Activated CD8-positive, alpha-beta T cell treated with anti-CD3 and anti-CD28 coated beads for 36 hours (primary cell): ENCODE measurements at regions not wholly inside any gene's neighbourhood (a gene's known extent, or its start where the extent isn't known, plus 50 kb on each side); places are given as distances from the start of the nearest gene placed in this dataset.

Experiments
- ATAC-seq: fragments of 200-7000 bp; cut with Tn5 transposase; one replicate; pipeline ENCODE4 v1.10.0; 2021; ENCODE audit warnings: mild to moderate bottlenecking, moderate library complexity
- CTCF ChIA-PET: fragments of 350-600 bp; sonication (Branson Sonifier 250); formaldehyde crosslinking; loops from one replicate; lab custom pipeline; 2021; ENCODE audit warnings: antibody characterized with exemption; lab: Charles Lee
- POLR2A ChIA-PET: fragments of 350-600 bp; sonication (Branson Sonifier 250); formaldehyde crosslinking; loops from one replicate; lab custom pipeline; 2021; ENCODE audit warnings: antibody characterized with exemption; lab: Charles Lee
- DNase-seq: peaks from one replicate; pipeline ENCODE4 v3.0.0-alpha.2; 2020
- H3K27ac Mint-ChIP-seq: one replicate; pipeline ENCODE4 v1.8.0; 2021; ENCODE audit warnings: mild to moderate bottlenecking, mixed read lengths
- H3K27me3 Mint-ChIP-seq: one replicate; pipeline ENCODE4 v1.8.0; 2021; ENCODE audit warnings: mixed read lengths
- H3K36me3 Mint-ChIP-seq: one replicate; pipeline ENCODE4 v1.8.0; 2021; ENCODE audit warnings: low read depth, mixed read lengths
- H3K4me1 Mint-ChIP-seq: one replicate; pipeline ENCODE4 v1.8.0; 2021; ENCODE audit warnings: low read depth, mixed read lengths
- H3K4me3 Mint-ChIP-seq: one replicate; pipeline ENCODE4 v1.8.0; 2021; ENCODE audit warnings: mild to moderate bottlenecking, moderate library complexity, mixed read lengths
- H3K9me3 Mint-ChIP-seq: one replicate; pipeline ENCODE4 v1.8.0; 2021; ENCODE audit warnings: mixed read lengths
- intact Hi-C: fragments of 100-400 bp; cut with micrococcal nuclease; formaldehyde crosslinking; loops from one replicate; pipeline ENCODE4 v1.10.0; 2022
- TF ChIP-seq, protein P1 (sequence below): fragments of 200-600 bp; IDR thresholded peaks from one replicate; pipeline ENCODE4 v1.8.0; 2022; ENCODE audit warnings: antibody characterized with exemption, mild to moderate bottlenecking

DNA sequence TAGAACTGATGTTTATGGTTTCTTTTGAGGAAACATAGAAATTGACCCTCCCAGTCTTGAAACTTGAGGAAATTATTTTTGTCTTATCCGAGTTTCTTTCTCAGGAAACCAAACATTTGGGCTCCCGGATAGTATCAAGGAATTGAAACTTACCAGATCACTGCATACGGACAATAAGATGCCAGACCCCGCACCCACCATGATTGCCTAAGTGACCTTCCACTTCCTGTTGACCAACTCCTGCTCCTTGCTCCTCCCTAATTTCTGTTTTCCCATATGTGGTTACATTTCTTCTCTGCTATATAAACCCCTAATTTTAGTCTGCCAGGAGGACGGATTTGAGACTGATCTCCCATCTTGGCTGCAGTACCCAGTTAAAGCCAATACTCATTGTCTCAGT is 118.4 kb upstream of the TPRG1 start:
- POLR2A ChIA-PET, result interaction anchor here (1.6 kb wide), 1 partner anchor 12 kb away, joined by 3 read pairs; no protein-coding TSS in a partner anchor
- TF ChIP-seq, protein P1, sequence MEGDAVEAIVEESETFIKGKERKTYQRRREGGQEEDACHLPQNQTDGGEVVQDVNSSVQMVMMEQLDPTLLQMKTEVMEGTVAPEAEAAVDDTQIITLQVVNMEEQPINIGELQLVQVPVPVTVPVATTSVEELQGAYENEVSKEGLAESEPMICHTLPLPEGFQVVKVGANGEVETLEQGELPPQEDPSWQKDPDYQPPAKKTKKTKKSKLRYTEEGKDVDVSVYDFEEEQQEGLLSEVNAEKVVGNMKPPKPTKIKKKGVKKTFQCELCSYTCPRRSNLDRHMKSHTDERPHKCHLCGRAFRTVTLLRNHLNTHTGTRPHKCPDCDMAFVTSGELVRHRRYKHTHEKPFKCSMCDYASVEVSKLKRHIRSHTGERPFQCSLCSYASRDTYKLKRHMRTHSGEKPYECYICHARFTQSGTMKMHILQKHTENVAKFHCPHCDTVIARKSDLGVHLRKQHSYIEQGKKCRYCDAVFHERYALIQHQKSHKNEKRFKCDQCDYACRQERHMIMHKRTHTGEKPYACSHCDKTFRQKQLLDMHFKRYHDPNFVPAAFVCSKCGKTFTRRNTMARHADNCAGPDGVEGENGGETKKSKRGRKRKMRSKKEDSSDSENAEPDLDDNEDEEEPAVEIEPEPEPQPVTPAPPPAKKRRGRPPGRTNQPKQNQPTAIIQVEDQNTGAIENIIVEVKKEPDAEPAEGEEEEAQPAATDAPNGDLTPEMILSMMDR, result no peak
- CTCF ChIA-PET, result interaction anchor here (6.5 kb wide), 1 partner anchor 13 kb away, joined by 53 read pairs; no protein-coding TSS in a partner anchor
- Mint-ChIP-seq H3K9me3 (no peaks in the 10 kb centered on the region), H3K36me3 (no peaks in the 10 kb centered on the region), H3K27me3 (peaks cover 5% of the 10 kb centered on the region), H3K27ac (no peak overlapping the region), H3K4me1 (peaks cover 17% of the 10 kb centered on the region), H3K4me3 (no peak overlapping the region)
- DNase-seq (no peak), ATAC-seq (no peak)
- intact Hi-C loops, result no loop called here

DNA sequence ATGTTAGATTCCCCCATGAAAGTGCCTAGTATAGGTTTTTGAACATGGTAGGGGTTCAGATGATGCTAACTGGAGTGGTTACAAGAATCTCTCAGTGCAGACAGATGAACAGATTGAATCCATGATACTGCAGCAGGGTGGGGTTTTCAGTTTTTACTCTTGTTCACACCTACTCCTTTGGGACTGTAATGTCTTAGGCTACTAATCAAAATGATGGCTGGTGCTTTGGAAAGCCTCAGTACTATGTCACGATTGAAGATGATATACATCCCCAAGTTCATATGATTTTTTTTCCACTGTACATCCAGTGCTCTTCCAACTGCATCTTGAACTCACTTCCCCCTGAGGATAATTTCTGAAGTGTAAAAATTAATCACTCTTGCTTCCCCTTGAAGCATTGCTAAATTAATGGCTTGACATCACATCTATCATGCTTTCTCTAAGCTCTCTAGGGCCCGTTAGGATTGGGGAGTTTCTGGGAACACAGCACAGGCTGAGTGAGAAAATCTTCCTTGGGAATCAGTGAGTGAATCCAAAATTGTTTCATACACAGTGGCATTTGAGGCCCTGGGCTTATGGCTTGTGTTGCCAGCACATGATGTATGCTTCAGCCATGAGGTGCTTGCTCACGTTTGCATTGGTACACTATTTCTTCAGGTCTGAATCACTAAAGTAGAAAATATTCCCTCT is 115.0 kb upstream of the TPRG1 start:
- Mint-ChIP-seq H3K27ac (no peak overlapping the region), H3K4me1 (peaks cover 3% of the 10 kb centered on the region), H3K4me3 (no peak overlapping the region), H3K27me3 (peaks cover 5% of the 10 kb centered on the region), H3K36me3 (no peaks in the 10 kb centered on the region), H3K9me3 (peaks cover under 1% of the 10 kb centered on the region)
- ChIA-PET CTCF (no interaction called here), POLR2A (no interaction called here)
- DNase-seq (no peak), ATAC-seq (no peak)
- intact Hi-C loops, result no loop called here
- TF ChIP-seq, protein P1, result no peak

DNA sequence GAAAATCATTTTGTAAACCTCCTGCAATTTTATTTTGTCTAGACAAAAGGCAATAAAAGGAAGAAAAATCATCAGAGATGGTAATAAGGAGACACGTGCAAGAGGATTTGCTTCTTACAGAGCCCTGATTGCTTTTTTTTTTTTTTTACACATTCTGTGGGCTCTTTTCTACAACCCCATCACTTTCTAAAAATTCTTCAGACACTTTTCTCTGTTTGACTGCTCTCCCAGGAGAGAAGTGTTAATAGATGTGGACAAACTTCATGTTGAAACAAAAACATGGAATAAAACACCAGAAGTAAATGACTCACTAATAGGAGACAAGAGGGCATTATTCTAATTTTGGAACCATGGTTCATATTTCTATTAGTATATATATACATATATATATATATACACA is 114.4 kb upstream of the TPRG1 start:
- ChIA-PET CTCF (no interaction called here), POLR2A (no interaction called here)
- intact Hi-C loops, result no loop called here
- Mint-ChIP-seq H3K4me3 (no peak overlapping the region), H3K27me3 (peaks cover 3% of the 10 kb centered on the region), H3K4me1 (peaks cover 3% of the 10 kb centered on the region), H3K9me3 (peaks cover 4% of the 10 kb centered on the region), H3K36me3 (no peaks in the 10 kb centered on the region), H3K27ac (no peak overlapping the region)
- DNase-seq (no peak), ATAC-seq (no peak)
- TF ChIP-seq, protein P1, result no peak

DNA sequence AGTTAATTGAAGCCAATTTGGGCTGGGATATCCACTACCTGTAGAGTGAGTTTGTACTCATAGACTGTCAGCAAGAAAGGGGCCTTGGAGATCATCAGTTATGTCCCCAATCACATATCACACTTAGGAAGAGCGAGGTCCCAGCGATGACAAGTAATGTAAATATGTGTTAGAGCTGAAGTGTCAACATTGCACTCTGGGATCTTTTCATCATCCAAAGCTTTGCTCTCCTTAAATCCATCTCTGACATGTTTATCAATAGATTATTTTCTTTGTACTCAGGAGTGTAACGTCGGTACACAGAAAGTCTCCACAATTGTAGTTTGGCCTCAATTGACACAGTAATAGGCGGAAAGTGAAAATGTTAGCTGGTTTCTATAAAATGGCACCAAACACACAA is 113.7 kb upstream of the TPRG1 start:
- no peaks in the 10 kb centered on the region for H3K36me3 Mint-ChIP-seq
- TF ChIP-seq, protein P1, result no peak
- ChIA-PET POLR2A (no interaction called here), CTCF (interaction anchor here (0.6 kb wide), 1 partner anchor 171 kb away, joined by 3 read pairs; no protein-coding TSS in a partner anchor)
- no peak for DNase-seq
- no peak for ATAC-seq
- H3K27me3 Mint-ChIP-seq, result peaks cover 3% of the 10 kb centered on the region
- intact Hi-C loops, result no loop called here
- peaks cover 3% of the 10 kb centered on the region for H3K4me1 Mint-ChIP-seq
- H3K27ac Mint-ChIP-seq, result no peak overlapping the region
- H3K9me3 Mint-ChIP-seq, result peaks cover 4% of the 10 kb centered on the region
- H3K4me3 Mint-ChIP-seq, result no peak overlapping the region

DNA sequence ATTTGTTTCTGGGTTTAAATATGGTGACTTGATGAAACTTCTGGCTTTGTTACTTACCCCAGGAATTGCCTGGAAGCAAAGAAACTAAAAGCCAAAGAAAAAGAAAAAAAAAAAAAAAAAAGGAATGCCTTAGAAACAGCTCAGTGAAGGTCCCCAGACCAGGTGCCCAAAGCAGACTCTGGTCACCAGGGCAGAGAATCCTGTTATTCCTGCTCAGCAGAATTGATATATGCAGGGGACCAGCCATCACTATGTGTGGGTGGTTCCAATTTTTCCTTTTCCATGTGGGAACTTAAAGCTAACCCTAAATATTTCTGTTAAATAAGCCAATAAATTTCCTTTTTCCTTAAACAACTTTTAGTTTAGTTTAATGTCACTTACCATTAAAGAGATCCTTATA is 100.8 kb upstream of the TPRG1 start:
- intact Hi-C loops, result no loop called here
- H3K27me3 Mint-ChIP-seq, result peaks cover 2% of the 10 kb centered on the region
- H3K4me1 Mint-ChIP-seq, result peaks cover 8% of the 10 kb centered on the region
- ChIA-PET POLR2A (interaction anchor here (0.6 to 1.1 kb wide), 2 partner anchors 29 to 115 kb away, joined by 3 to 4 read pairs; no protein-coding TSS in a partner anchor), CTCF (interaction anchor here (0.6 to 1.4 kb wide), 5 partner anchors 22 to 975 kb away, joined by 3 to 6 read pairs (median 5); no protein-coding TSS in a partner anchor)
- no peak overlapping the region for H3K27ac Mint-ChIP-seq
- TF ChIP-seq, protein P1, result no peak
- H3K4me3 Mint-ChIP-seq, result no peak overlapping the region
- H3K36me3 Mint-ChIP-seq, result no peaks in the 10 kb centered on the region
- ATAC-seq (no peak), DNase-seq (no peak)
- peaks cover 8% of the 10 kb centered on the region for H3K9me3 Mint-ChIP-seq
